Endothelial cell of umbilical vein (primary cell): ENCODE measurements at regions not wholly inside any gene's neighbourhood (a gene's known extent, or its start where the extent isn't known, plus 50 kb on each side); places are given as distances from the start of the nearest gene placed in this dataset.

Experiments
- BruUV-seq: library from RNA; stranded (reverse); fragments of 400-500 nt; replicated peaks from 2 replicates; lab custom pipeline; 2021; lab: Mats Ljungman, UMichigan
- CTCF ChIA-PET: fragments of 300-600, 350-600 bp; sonication (Branson Sonifier 250); formaldehyde crosslinking; loops from one replicate; lab custom pipeline; 2021; ENCODE audit warnings: antibody characterized with exemption, inconsistent platforms; lab: Charles Lee
- POLR2A ChIA-PET: fragments of 300-600, 350-600 bp; sonication (Branson Sonifier 250); formaldehyde crosslinking; loops from one replicate; lab custom pipeline; 2021; ENCODE audit warnings: antibody characterized with exemption, inconsistent platforms; lab: Charles Lee
- DNase-seq: peaks from one replicate; pipeline ENCODE4 v3.0.0-alpha.2; 2011; ENCODE audit warnings: low read depth, low spot score
- FAIRE-seq: peaks from 2 replicates; lab custom pipeline; 2011; peaks lifted over from hg19 to GRCh38; lab: Jason Lieb, UNC
- H2AFZ ChIP-seq: 2 replicates; pipeline ENCODE4 v1.6.0; 2012; ENCODE audit warnings: low read depth, low read length, control low read depth, inconsistent platforms
- H3K27ac ChIP-seq: 2 replicates; pipeline ENCODE4 v1.5.1; 2011; ENCODE audit warnings: low read depth, mild to moderate bottlenecking, control low read depth, low read length, moderate library complexity; ENCODE audit not compliant: insufficient read depth
- H3K27me3 ChIP-seq, 2 experiments: 2 replicates each; pipeline versions ENCODE4 v1.6.0 to v1.6.1; 2011; ENCODE audit warnings: low read length in 2 of 2, mixed read lengths in 1 of 2; ENCODE audit not compliant: control insufficient read depth in 2 of 2, insufficient read depth in 2 of 2
- H3K36me3 ChIP-seq, 2 experiments: 2 replicates in 1 of 2; 3 replicates in 1 of 2; pipeline ENCODE4 v1.5.1; 2011; ENCODE audit warnings: low read length in 2 of 2, mild to moderate bottlenecking in 1 of 2, moderate library complexity in 1 of 2; ENCODE audit not compliant: control insufficient read depth in 2 of 2, insufficient read depth in 2 of 2; ENCODE audit errors: extremely low read depth in 1 of 2
- H3K4me1 ChIP-seq: 3 replicates; pipeline ENCODE4 v1.5.1; 2011; ENCODE audit warnings: mild to moderate bottlenecking, low read length; ENCODE audit not compliant: control insufficient read depth, insufficient read depth; ENCODE audit errors: extremely low read depth
- H3K4me2 ChIP-seq: 2 replicates; pipeline ENCODE4 v1.6.1; 2011; ENCODE audit warnings: low read length, control low read depth, mixed read lengths; ENCODE audit not compliant: insufficient read depth
- H3K4me3 ChIP-seq, 3 experiments: fragments of 200-600 bp in 1 of 3; sonication (generic), shearing (Covaris generic) in 1 of 3; replicated peaks in 1 of 3; 2 replicates each; pipeline ENCODE4 v1.5.1; 2011 to 2016; ENCODE audit warnings: control low read depth in 3 of 3, low read length in 3 of 3, mild to moderate bottlenecking in 2 of 3, inconsistent platforms in 1 of 3, low read depth in 1 of 3, moderate library complexity in 1 of 3; ENCODE audit not compliant: insufficient read depth in 1 of 3
- H3K79me2 ChIP-seq: 2 replicates; pipeline ENCODE4 v1.6.0; 2012; ENCODE audit warnings: low read length, inconsistent platforms; ENCODE audit not compliant: control insufficient read depth, insufficient read depth
- H3K9ac ChIP-seq: replicated peaks from 2 replicates; pipeline ENCODE3; 2011; ENCODE audit warnings: low read length, control low read depth; ENCODE audit not compliant: insufficient read depth; ENCODE audit errors: extremely low read depth
- H3K9me1 ChIP-seq: replicated peaks from 3 replicates; pipeline ENCODE4 v1.6.0; 2011; ENCODE audit warnings: mild to moderate bottlenecking, low read length; ENCODE audit not compliant: control insufficient read depth, insufficient read depth; ENCODE audit errors: extremely low read depth
- H3K9me3 ChIP-seq: replicated peaks from 2 replicates; pipeline ENCODE4 v1.5.1; 2012; ENCODE audit warnings: low read length, inconsistent platforms; ENCODE audit not compliant: control insufficient read depth, insufficient read depth
- H4K20me1 ChIP-seq: replicated peaks from 2 replicates; pipeline ENCODE3; 2011; ENCODE audit warnings: mild to moderate bottlenecking, low read length; ENCODE audit not compliant: control insufficient read depth, insufficient read depth; ENCODE audit errors: extremely low read depth
- EZH2 ChIP-seq: IDR thresholded peaks from 2 replicates; pipeline ENCODE4 v1.6.1; 2012; ENCODE audit warnings: borderline replicate concordance, low read depth, mild to moderate bottlenecking, moderate library complexity, low read length, inconsistent platforms; ENCODE audit not compliant: severe bottlenecking
- FOS ChIP-seq: IDR thresholded peaks from 2 replicates; pipeline ENCODE4 v1.6.1; 2011; ENCODE audit warnings: mild to moderate bottlenecking, low read length, moderate library complexity, borderline replicate concordance; ENCODE audit not compliant: insufficient read depth
- GATA2 ChIP-seq: IDR thresholded peaks from 2 replicates; pipeline ENCODE4 v1.7.0; 2011; ENCODE audit warnings: low read depth, mild to moderate bottlenecking, moderate library complexity, mixed read lengths, low read length; ENCODE audit not compliant: insufficient read length, insufficient read depth
- JUN ChIP-seq: IDR thresholded peaks from 2 replicates; pipeline ENCODE4 v1.6.1; 2011; ENCODE audit warnings: borderline replicate concordance, low read depth; ENCODE audit not compliant: insufficient read length, insufficient read depth
- MYC ChIP-seq: IDR thresholded peaks from one replicate; pipeline ENCODE4 v1.6.1; 2011; ENCODE audit warnings: mild to moderate bottlenecking, low read depth, low read length
- POLR2A ChIP-seq: IDR thresholded peaks from 2 replicates; pipeline ENCODE4 v1.6.1; 2012; ENCODE audit warnings: low read depth, mild to moderate bottlenecking, control low read depth, low read length
- POLR2AphosphoS5 ChIP-seq: IDR thresholded peaks from 2 replicates; pipeline ENCODE4 v1.6.1; 2012; ENCODE audit warnings: low read depth, mild to moderate bottlenecking, control low read depth, low read length, moderate library complexity; ENCODE audit not compliant: insufficient read depth
- dilution Hi-C: fragments of 300-500 bp; cut with MboI; formaldehyde crosslinking; loops from one replicate; pipeline ENCODE4 v1.15.0; 2019; ENCODE audit warnings: low sequenced_read_pairs; ENCODE audit not compliant: extremely low pct_ligation_motif_present
- intact Hi-C: fragments of 100-400 bp; cut with micrococcal nuclease; formaldehyde crosslinking; loops from one replicate; pipeline ENCODE4 v1.10.0; 2022
- TF ChIP-seq, protein P1 (sequence below): IDR thresholded peaks from 2 replicates; pipeline ENCODE4 v1.6.1; 2011; ENCODE audit not compliant: insufficient read depth, insufficient read length
- TF ChIP-seq, protein P2 (sequence below), 2 donors: IDR thresholded peaks; 1 replicate in 1 of 2; 2 replicates in 1 of 2; pipeline ENCODE4 v1.5.1; 2011; ENCODE audit warnings: low read length in 2 of 2, mild to moderate bottlenecking in 2 of 2, moderate library complexity in 2 of 2, control low read depth in 1 of 2, inconsistent platforms in 1 of 2, low read depth in 1 of 2; ENCODE audit not compliant: insufficient read depth in 1 of 2; ENCODE audit errors: extremely low read depth in 1 of 2

DNA sequence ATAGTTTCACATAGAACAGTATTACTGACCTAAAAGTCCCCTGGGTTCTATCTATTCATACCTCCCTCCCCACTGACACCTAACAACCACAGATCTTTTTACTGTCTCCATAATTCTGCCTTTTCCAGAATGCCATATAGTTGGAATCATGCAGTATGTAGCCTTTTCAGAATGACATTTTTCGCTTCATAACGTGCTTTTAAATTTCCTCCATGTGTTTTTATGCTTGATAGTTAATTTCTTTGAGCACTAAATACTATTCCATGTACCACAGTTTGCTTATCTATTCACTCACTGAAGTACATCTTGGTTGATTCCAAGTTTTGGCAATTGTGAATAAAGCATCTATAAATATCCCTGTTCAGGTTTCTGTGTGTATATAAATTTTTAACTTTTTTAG lies 77.7 kb upstream of the GPR149 start:
- Histone ChIP-seq H3K27ac (no peak overlapping the region), H3K4me3 (no peak overlapping the region), H3K9me1 (no peaks in the 10 kb centered on the region), H3K9me3 (peaks cover 2% of the 10 kb centered on the region), H3K9ac (no peak overlapping the region), H2AFZ (no peak overlapping the region), H4K20me1 (no peaks in the 10 kb centered on the region), H3K4me1 (no peaks in the 10 kb centered on the region), H3K4me2 (no peak overlapping the region), H3K79me2 (no peaks in the 10 kb centered on the region), H3K36me3 (no peaks in the 10 kb centered on the region), H3K27me3 (no peaks in the 10 kb centered on the region)
- FAIRE-seq: no peak
- no peak for DNase-seq
- CTCF ChIA-PET: no interaction called here
- dilution Hi-C loops (no loop called here), intact Hi-C loops (no loop called here)
- no TSS peak for BruUV-seq
- POLR2A ChIA-PET: no interaction called here
- no peak for TF ChIP-seq EZH2
- TF ChIP-seq MYC: no peak

DNA sequence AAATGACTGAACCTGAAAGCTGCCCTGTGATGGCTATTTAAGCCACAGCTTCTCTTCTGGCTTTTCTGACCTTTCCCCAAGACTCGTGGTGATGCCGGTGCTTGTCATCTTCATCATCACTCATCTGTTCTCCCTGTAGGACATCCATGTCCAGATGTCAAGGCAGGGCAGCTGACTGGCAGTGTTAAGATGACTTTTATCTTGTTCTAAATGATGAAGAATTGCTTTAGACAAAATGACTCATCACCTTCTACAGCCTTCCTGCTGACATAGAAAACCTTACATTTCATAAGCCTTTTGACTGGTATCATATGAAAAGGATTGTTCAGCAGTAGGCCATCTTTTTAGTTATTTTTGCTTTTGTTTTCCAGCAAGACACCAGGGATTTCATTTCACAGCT lies 67.0 kb upstream of the GPR149 start:
- DNase-seq (no peak), FAIRE-seq (no peak)
- Histone ChIP-seq H3K4me2 (no peak overlapping the region), H3K9me3 (peaks cover 2% of the 10 kb centered on the region), H3K36me3 (no peaks in the 10 kb centered on the region), H4K20me1 (no peaks in the 10 kb centered on the region), H2AFZ (no peak overlapping the region), H3K79me2 (no peaks in the 10 kb centered on the region), H3K27ac (no peak overlapping the region), H3K9ac (no peak overlapping the region), H3K27me3 (no peaks in the 10 kb centered on the region), H3K4me1 (no peaks in the 10 kb centered on the region), H3K4me3 (no peak overlapping the region), H3K9me1 (no peaks in the 10 kb centered on the region)
- POLR2A ChIA-PET: no interaction called here
- intact Hi-C loops: no loop called here
- dilution Hi-C loops: no loop called here
- TF ChIP-seq, protein P1, sequence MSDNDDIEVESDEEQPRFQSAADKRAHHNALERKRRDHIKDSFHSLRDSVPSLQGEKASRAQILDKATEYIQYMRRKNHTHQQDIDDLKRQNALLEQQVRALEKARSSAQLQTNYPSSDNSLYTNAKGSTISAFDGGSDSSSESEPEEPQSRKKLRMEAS: no peak
- TF ChIP-seq POLR2A: no peak
- no peak for TF ChIP-seq FOS
- TF ChIP-seq JUN: no peak
- no peak for TF ChIP-seq POLR2AphosphoS5
- no peak for TF ChIP-seq EZH2
- TF ChIP-seq MYC: no peak
- TF ChIP-seq, protein P2, sequence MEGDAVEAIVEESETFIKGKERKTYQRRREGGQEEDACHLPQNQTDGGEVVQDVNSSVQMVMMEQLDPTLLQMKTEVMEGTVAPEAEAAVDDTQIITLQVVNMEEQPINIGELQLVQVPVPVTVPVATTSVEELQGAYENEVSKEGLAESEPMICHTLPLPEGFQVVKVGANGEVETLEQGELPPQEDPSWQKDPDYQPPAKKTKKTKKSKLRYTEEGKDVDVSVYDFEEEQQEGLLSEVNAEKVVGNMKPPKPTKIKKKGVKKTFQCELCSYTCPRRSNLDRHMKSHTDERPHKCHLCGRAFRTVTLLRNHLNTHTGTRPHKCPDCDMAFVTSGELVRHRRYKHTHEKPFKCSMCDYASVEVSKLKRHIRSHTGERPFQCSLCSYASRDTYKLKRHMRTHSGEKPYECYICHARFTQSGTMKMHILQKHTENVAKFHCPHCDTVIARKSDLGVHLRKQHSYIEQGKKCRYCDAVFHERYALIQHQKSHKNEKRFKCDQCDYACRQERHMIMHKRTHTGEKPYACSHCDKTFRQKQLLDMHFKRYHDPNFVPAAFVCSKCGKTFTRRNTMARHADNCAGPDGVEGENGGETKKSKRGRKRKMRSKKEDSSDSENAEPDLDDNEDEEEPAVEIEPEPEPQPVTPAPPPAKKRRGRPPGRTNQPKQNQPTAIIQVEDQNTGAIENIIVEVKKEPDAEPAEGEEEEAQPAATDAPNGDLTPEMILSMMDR (IDR thresholded peaks at IDR 0.05; ENCODE audit: extremely low read depth in 1 of 2, insufficient read depth in 1 of 2, low read depth in 1 of 2, low read length in 2 of 2): no peak
- no peak for TF ChIP-seq GATA2
- CTCF ChIA-PET: no interaction called here
- BruUV-seq: no TSS peak
